CD14-positive monocyte (primary cell): ENCODE measurements at regions not wholly inside any gene's neighbourhood (a gene's known extent, or its start where the extent isn't known, plus 50 kb on each side); places are given as distances from the start of the nearest gene placed in this dataset.

ENCODE experiments used
- DNase-seq, 3 donors: peaks; one replicate each; pipeline ENCODE4 v3.0.0-alpha.2; 2011 to 2022
- H2AFZ ChIP-seq: 2 replicates; pipeline ENCODE4 v1.6.0; 2012; ENCODE audit warnings: mild to moderate bottlenecking, low read depth, low read length, inconsistent platforms; ENCODE audit not compliant: insufficient read depth, poor library complexity, severe bottlenecking
- H3K27ac ChIP-seq, 2 donors: 1 replicate in 1 of 2; 2 replicates in 1 of 2; pipeline ENCODE4 v1.5.1; 2012 to 2013; ENCODE audit warnings: low read length in 2 of 2, control low read depth in 1 of 2, inconsistent platforms in 1 of 2, low read depth in 1 of 2, mild to moderate bottlenecking in 1 of 2
- H3K27me3 ChIP-seq, 2 donors: one replicate each; pipeline versions ENCODE4 v1.6.0 to v1.6.1; 2011 to 2013; ENCODE audit warnings: low read length in 2 of 2; ENCODE audit not compliant: control insufficient read depth in 2 of 2, insufficient read depth in 2 of 2
- H3K36me3 ChIP-seq, 2 donors: replicated peaks in 1 of 2; 1 replicate in 1 of 2; 2 replicates in 1 of 2; pipeline versions ENCODE4 v1.5.1 to v1.6.1; 2012 to 2013; ENCODE audit warnings: low read length in 2 of 2, control low read depth in 1 of 2, inconsistent platforms in 1 of 2, mild to moderate bottlenecking in 1 of 2; ENCODE audit not compliant: insufficient read depth in 2 of 2, control insufficient read depth in 1 of 2
- H3K4me1 ChIP-seq, 2 donors: 1 replicate in 1 of 2; 2 replicates in 1 of 2; pipeline versions ENCODE4 v1.5.1 to v1.6.1; 2012 to 2013; ENCODE audit warnings: low read length in 2 of 2, control low read depth in 1 of 2, inconsistent platforms in 1 of 2, mild to moderate bottlenecking in 1 of 2, moderate library complexity in 1 of 2; ENCODE audit not compliant: insufficient read depth in 2 of 2, control insufficient read depth in 1 of 2
- H3K4me2 ChIP-seq: replicated peaks from 2 replicates; pipeline ENCODE3; 2012; ENCODE audit warnings: low read length, moderate library complexity, mild to moderate bottlenecking; ENCODE audit not compliant: poor library complexity, severe bottlenecking; ENCODE audit errors: extremely low read depth
- H3K4me3 ChIP-seq, 3 experiments: fragments of 200-600 bp in 1 of 3; sonication (generic) in 1 of 3; replicated peaks in 1 of 3; 1 replicate in 2 of 3; 2 replicates in 1 of 3; pipeline ENCODE4 v1.5.1; 2011 to 2013; ENCODE audit warnings: low read length in 3 of 3, mild to moderate bottlenecking in 3 of 3, control low read depth in 2 of 3, low read depth in 2 of 3, inconsistent platforms in 1 of 3, moderate library complexity in 1 of 3
- H3K79me2 ChIP-seq: 2 replicates; pipeline ENCODE4 v1.6.0; 2012; ENCODE audit warnings: mild to moderate bottlenecking, control low read depth, inconsistent platforms, low read length, moderate library complexity; ENCODE audit not compliant: insufficient read depth
- H3K9ac ChIP-seq: 2 replicates; pipeline ENCODE4 v1.6.0; 2017; ENCODE audit warnings: low read length, mild to moderate bottlenecking; ENCODE audit not compliant: insufficient read depth, poor library complexity, severe bottlenecking
- H3K9me3 ChIP-seq, 2 donors: replicated peaks in 1 of 2; 1 replicate in 1 of 2; 2 replicates in 1 of 2; pipeline versions ENCODE4 v1.5.1 to v1.6.1; 2012 to 2013; ENCODE audit warnings: low read length in 2 of 2, control low read depth in 1 of 2; ENCODE audit not compliant: control insufficient read depth in 1 of 2, insufficient read depth in 1 of 2
- H4K20me1 ChIP-seq: 2 replicates; pipeline ENCODE4 v1.6.0; 2012; ENCODE audit warnings: mild to moderate bottlenecking, low read length, control low read depth, moderate library complexity; ENCODE audit not compliant: insufficient read depth
- H3K27ac Mint-ChIP-seq, 7 donors: one replicate each; pipeline ENCODE4 v1.8.0; 2020; ENCODE audit warnings: mild to moderate bottlenecking in 7 of 7, mixed read lengths in 7 of 7, moderate library complexity in 6 of 7, inconsistent platforms in 2 of 7
- H3K27me3 Mint-ChIP-seq, 3 donors: one replicate each; pipeline ENCODE4 v1.8.0; 2021 to 2022; ENCODE audit warnings: low read depth in 3 of 3, mild to moderate bottlenecking in 3 of 3, mixed read lengths in 3 of 3, moderate library complexity in 3 of 3, inconsistent platforms in 1 of 3
- H3K36me3 Mint-ChIP-seq, 2 donors: one replicate each; pipeline ENCODE4 v1.8.0; 2020; ENCODE audit warnings: mixed read lengths in 2 of 2, inconsistent platforms in 1 of 2, mild to moderate bottlenecking in 1 of 2
- H3K4me1 Mint-ChIP-seq: one replicate; pipeline ENCODE4 v1.8.0; 2020; ENCODE audit warnings: mild to moderate bottlenecking, mixed read lengths
- H3K4me3 Mint-ChIP-seq, 2 donors: one replicate each; pipeline ENCODE4 v1.8.0; 2020; ENCODE audit warnings: mild to moderate bottlenecking in 2 of 2, mixed read lengths in 2 of 2, moderate library complexity in 1 of 2
- H3K9me3 Mint-ChIP-seq, 7 donors: one replicate each; pipeline ENCODE4 v1.8.0; 2020 to 2022; ENCODE audit warnings: mixed read lengths in 7 of 7, mild to moderate bottlenecking in 6 of 7, moderate library complexity in 6 of 7, inconsistent platforms in 2 of 7
- WGBS: methylation state at CpG from one replicate; pipeline ENCODE4 v1.1.5; 2013; ENCODE audit warnings: missing lambda C conversion rate; ENCODE audit not compliant: insufficient coverage; 5-methylcytosine and 5-hydroxymethylcytosine counted together
- intact Hi-C, 2 donors: fragments of 100-400 bp; cut with micrococcal nuclease; formaldehyde crosslinking; loops; one replicate each; pipeline versions ENCODE4 v1.15.0 to v1.15.1; 2023
- TF ChIP-seq, protein P1 (sequence below): fragments of 200-600 bp; IDR thresholded peaks from one replicate; pipeline ENCODE4 v1.8.0; 2022; ENCODE audit warnings: antibody characterized with exemption, mild to moderate bottlenecking

DNA sequence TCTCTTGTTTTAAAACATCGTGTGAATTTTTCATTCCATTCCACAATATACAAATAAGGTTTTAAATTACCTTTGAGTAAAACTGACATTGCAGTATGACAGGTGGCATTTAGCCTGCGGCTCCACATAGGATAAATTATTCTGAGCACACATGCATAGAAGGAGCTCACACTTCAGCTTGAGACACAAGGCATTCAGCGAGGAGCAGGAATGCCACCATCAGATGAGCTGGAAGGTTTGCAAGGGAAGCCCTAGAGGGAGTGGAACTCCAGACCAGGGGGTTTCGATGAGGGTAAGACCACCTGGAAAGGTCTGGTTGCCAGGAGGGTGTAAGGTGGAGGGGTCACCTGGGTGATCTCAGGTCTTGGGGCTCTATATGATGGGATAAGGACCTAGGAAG, 259.0 kb upstream of the ADRA1B start:
- Histone ChIP-seq H3K27ac (no peak overlapping the region), H3K36me3 (no peaks in the 10 kb centered on the region), H4K20me1 (no peaks in the 10 kb centered on the region), H3K4me3 (no peak overlapping the region), H2AFZ (no peak overlapping the region), H3K9me3 (no peaks in the 10 kb centered on the region), H3K4me1 (no peaks in the 10 kb centered on the region), H3K79me2 (no peaks in the 10 kb centered on the region), H3K9ac (no peak overlapping the region), H3K4me2 (no peak overlapping the region), H3K27me3 (no peaks in the 10 kb centered on the region)
- no peak overlapping the region for H3K4me3 Mint-ChIP-seq
- H3K27ac Mint-ChIP-seq: peak overlapping the region in 1 of 7 donors; percentile 54
- DNase-seq: no peak
- intact Hi-C loops: no loop called here
- 82% methylated on average over 1 of the region's 4 CpGs for WGBS
- TF ChIP-seq, protein P1, sequence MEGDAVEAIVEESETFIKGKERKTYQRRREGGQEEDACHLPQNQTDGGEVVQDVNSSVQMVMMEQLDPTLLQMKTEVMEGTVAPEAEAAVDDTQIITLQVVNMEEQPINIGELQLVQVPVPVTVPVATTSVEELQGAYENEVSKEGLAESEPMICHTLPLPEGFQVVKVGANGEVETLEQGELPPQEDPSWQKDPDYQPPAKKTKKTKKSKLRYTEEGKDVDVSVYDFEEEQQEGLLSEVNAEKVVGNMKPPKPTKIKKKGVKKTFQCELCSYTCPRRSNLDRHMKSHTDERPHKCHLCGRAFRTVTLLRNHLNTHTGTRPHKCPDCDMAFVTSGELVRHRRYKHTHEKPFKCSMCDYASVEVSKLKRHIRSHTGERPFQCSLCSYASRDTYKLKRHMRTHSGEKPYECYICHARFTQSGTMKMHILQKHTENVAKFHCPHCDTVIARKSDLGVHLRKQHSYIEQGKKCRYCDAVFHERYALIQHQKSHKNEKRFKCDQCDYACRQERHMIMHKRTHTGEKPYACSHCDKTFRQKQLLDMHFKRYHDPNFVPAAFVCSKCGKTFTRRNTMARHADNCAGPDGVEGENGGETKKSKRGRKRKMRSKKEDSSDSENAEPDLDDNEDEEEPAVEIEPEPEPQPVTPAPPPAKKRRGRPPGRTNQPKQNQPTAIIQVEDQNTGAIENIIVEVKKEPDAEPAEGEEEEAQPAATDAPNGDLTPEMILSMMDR: no peak
- no peaks in the 10 kb centered on the region for H3K36me3 Mint-ChIP-seq
- H3K9me3 Mint-ChIP-seq: peaks cover 0 to 3% (median 0%) of the 10 kb centered on the region in 7 donors
- peaks cover 0 to 9% (median 0%) of the 10 kb centered on the region in 3 donors for H3K27me3 Mint-ChIP-seq
- no peaks in the 10 kb centered on the region for H3K4me1 Mint-ChIP-seq

DNA sequence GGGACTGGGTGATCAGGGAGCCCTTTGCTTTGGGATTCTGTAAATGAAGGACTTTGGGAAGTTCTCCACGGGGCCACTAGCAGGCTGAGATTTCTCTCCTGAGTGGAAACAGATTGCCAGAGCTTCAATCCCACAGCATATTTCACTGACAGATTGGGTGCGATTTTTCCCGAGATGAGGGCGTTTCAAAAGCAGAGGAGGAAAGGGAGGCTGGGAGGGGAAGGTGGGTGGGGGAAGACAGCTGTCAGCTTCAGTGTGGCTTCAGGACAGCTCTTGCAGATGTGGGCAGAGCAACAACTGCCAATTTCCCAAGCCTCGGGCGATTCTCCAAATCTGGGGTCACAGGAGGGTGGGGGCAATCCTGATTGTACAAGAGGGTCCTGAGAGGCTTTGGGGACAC, 258.5 kb upstream of the ADRA1B start:
- Histone ChIP-seq H3K36me3 (no peaks in the 10 kb centered on the region), H2AFZ (no peak overlapping the region), H4K20me1 (no peaks in the 10 kb centered on the region), H3K27me3 (no peaks in the 10 kb centered on the region), H3K27ac (no peak overlapping the region), H3K4me3 (no peak overlapping the region), H3K4me2 (no peak overlapping the region), H3K9ac (no peak overlapping the region), H3K4me1 (no peaks in the 10 kb centered on the region), H3K9me3 (no peaks in the 10 kb centered on the region), H3K79me2 (no peaks in the 10 kb centered on the region)
- H3K9me3 Mint-ChIP-seq: peaks cover 0 to 3% (median 0%) of the 10 kb centered on the region in 7 donors
- WGBS: 67% methylated on average over 2 of the region's 6 CpGs
- intact Hi-C loops: no loop called here
- H3K4me3 Mint-ChIP-seq: no peak overlapping the region
- no peak for DNase-seq
- H3K4me1 Mint-ChIP-seq: no peaks in the 10 kb centered on the region
- TF ChIP-seq, protein P1: no peak
- no peak overlapping the region for H3K27ac Mint-ChIP-seq
- no peaks in the 10 kb centered on the region for H3K36me3 Mint-ChIP-seq
- H3K27me3 Mint-ChIP-seq: peaks cover 0 to 9% (median 0%) of the 10 kb centered on the region in 3 donors
